ENCODE measurements at regions not wholly inside any gene's neighbourhood (a gene's known extent, or its start where the extent isn't known, plus 50 kb on each side); places are given as distances from the start of the nearest gene placed in this dataset.

DNA sequence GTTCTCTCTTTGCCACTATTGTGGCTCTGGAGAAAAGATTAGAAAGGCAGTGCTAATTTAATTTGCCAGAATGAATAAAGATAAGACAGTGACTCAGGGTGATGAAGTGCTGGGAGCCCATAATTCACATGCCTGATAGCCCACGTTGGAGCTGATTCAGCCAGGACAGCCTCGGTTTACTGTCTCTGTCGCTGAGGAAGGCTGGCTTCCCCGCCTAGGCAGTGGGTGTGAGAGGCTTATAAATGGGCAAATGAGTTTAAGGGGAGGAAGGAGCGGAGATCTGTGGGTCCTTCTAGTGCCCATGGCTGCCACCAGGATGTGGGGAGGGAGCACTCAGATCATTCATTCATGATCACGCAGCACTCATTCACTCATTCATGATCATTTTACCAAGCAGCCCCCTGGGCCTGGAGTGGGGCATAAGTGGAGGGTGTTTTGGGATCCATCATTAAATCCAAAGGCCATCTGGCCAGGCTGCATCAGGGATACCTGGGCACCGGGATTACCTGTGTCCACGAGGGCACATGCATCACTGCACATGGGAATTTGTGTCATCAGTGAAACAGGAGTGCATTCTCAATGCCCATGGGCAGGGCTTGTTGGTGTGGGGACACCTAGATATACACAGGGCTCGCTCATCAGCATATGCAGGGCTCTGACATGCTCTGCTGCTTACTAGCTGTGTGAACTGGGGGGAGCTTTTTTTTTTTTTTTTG lies 315.4 kb downstream of the MATN1 start:
- peak; percentile 1 for DNase-seq (ENCODE audit: low read depth)
- ChIA-PET POLR2A (no interaction called here), CTCF (interaction anchor here (0.5 to 1.3 kb wide), 4 partner anchors 14 to 107 kb away, joined by 3 to 4 read pairs (median 4); no protein-coding TSS in a partner anchor)
- no peak for TF ChIP-seq CTCF (IDR thresholded peaks at IDR 0.05; ENCODE audit: insufficient read depth, low read depth, low read length)
- no peaks in the 10 kb centered on the region for H3K36me3 ChIP-seq (ENCODE audit: control insufficient read depth, insufficient read depth, low read length)
- H3K27me3 ChIP-seq (ENCODE audit: control insufficient read depth, insufficient read depth, low read length): peaks cover 5% of the 10 kb centered on the region
- H3K4me3 ChIP-seq (ENCODE audit: low read depth, low read length): no peak overlapping the region

GRCh38 chr1:30406996-30407864 lies 316.2 kb downstream of the MATN1 start:
- Histone ChIP-seq H3K36me3 (ENCODE audit: control insufficient read depth, insufficient read depth, low read length) (no peaks in the 10 kb centered on the region), H3K4me3 (ENCODE audit: low read depth, low read length) (no peak overlapping the region), H3K27me3 (ENCODE audit: control insufficient read depth, insufficient read depth, low read length) (peaks cover 6% of the 10 kb centered on the region)
- no peak for TF ChIP-seq CTCF (IDR thresholded peaks at IDR 0.05; ENCODE audit: insufficient read depth, low read depth, low read length)
- no peak for DNase-seq (ENCODE audit: low read depth)
- POLR2A ChIA-PET: no interaction called here
- CTCF ChIA-PET: interaction anchor here (0.5 to 0.7 kb wide), 3 partner anchors 17 to 106 kb away, joined by 3 read pairs; no protein-coding TSS in a partner anchor

GRCh38 chr1:30405631-30406212 lies 317.7 kb downstream of the MATN1 start:
- CTCF ChIA-PET: interaction anchor here (1.1 kb wide), 1 partner anchor 25 kb away, joined by 7 read pairs; no protein-coding TSS in a partner anchor
- H3K4me3 ChIP-seq (ENCODE audit: low read depth, low read length): no peak overlapping the region
- no peak for DNase-seq (ENCODE audit: low read depth)
- POLR2A ChIA-PET: no interaction called here
- peaks cover 7% of the 10 kb centered on the region for H3K27me3 ChIP-seq (ENCODE audit: control insufficient read depth, insufficient read depth, low read length)
- H3K36me3 ChIP-seq (ENCODE audit: control insufficient read depth, insufficient read depth, low read length): no peaks in the 10 kb centered on the region
- TF ChIP-seq CTCF (IDR thresholded peaks at IDR 0.05; ENCODE audit: insufficient read depth, low read depth, low read length): no peak

GRCh38 chr1:30405081-30405480 lies 318.3 kb downstream of the MATN1 start:
- Histone ChIP-seq H3K4me3 (ENCODE audit: low read depth, low read length) (no peak overlapping the region), H3K27me3 (ENCODE audit: control insufficient read depth, insufficient read depth, low read length) (peaks cover 4% of the 10 kb centered on the region), H3K36me3 (ENCODE audit: control insufficient read depth, insufficient read depth, low read length) (no peaks in the 10 kb centered on the region)
- POLR2A ChIA-PET: no interaction called here
- no peak for TF ChIP-seq CTCF (IDR thresholded peaks at IDR 0.05; ENCODE audit: insufficient read depth, low read depth, low read length)
- CTCF ChIA-PET: interaction anchor here (1.0 to 1.1 kb wide), 2 partner anchors 23 to 24 kb away, joined by 3 to 7 read pairs; no protein-coding TSS in a partner anchor
- DNase-seq (ENCODE audit: low read depth): no peak

DNA sequence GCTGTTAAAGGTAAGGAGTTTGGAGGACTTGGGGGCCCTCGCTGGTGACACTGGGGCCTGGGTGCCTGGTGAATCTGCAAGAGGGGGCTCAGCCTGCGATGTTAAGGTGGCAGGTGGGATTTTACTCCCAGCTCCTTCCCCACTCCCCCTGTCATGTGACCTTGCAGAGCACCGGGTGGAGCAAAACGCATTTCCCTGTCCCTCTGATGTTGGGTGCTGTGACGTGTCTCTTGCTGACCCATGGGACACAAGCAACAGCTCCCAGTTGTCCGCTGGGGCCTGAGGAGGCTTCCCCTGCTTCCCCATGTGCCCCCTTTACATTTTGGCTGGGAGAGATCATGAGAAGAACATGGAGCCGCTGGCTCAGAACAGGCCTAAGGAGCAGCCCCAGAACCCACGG lies 319.0 kb downstream of the MATN1 start:
- DNase-seq (ENCODE audit: low read depth): no peak
- ChIA-PET POLR2A (no interaction called here), CTCF (interaction anchor here (1.0 to 1.5 kb wide), 2 partner anchors 18 to 23 kb away, joined by 3 read pairs; no protein-coding TSS in a partner anchor)
- no peak for TF ChIP-seq CTCF (IDR thresholded peaks at IDR 0.05; ENCODE audit: insufficient read depth, low read depth, low read length)
- peaks cover 4% of the 10 kb centered on the region for H3K27me3 ChIP-seq (ENCODE audit: control insufficient read depth, insufficient read depth, low read length)
- H3K4me3 ChIP-seq (ENCODE audit: low read depth, low read length): no peak overlapping the region
- no peaks in the 10 kb centered on the region for H3K36me3 ChIP-seq (ENCODE audit: control insufficient read depth, insufficient read depth, low read length)

Data from BJ (cell line).